Spleen (tissue), 7 donors: ENCODE measurements at regions not wholly inside any gene's neighbourhood (a gene's known extent, or its start where the extent isn't known, plus 50 kb on each side); places are given as distances from the start of the nearest gene placed in this dataset.
"Not testable (repeated sequence)": the region's sequence is repeated elsewhere in the genome, so short reads cannot be mapped to it uniquely, and the experiment has no call there.

Source experiments
- CTCF ChIP-seq, 11 experiments: fragments of 200-600 bp in 7 of 11; fragments of 450-650 bp in 4 of 11; sonication (generic) in 4 of 11; IDR thresholded peaks in 8 of 11; conservative IDR thresholded peaks in 3 of 11; 1 replicate in 7 of 11; 2 replicates in 4 of 11; pipeline versions ENCODE4 v1.4.0 to v1.8.0; 2016 to 2021; ENCODE audit warnings: antibody characterized with exemption in 11 of 11, inconsistent platforms in 4 of 11, mild to moderate bottlenecking in 1 of 11
- POLR2A ChIP-seq, 3 donors: fragments of 450-650 bp; IDR thresholded peaks; one replicate each; pipeline ENCODE4 v1.5.1; 2017; ENCODE audit warnings: antibody characterized with exemption in 3 of 3, mild to moderate bottlenecking in 1 of 3
- donor health status: DM: no; HTN: no; CAD: no; lungs with moderate emphysema.
- donor health status: DM: no; HTN: no; CAD: no.
- donor health status: DM: no; HTN: no; CAD: no.

GRCh38 chr10:46845194-46845593 is 66.0 kb upstream of the PTPN20 start:
- TF ChIP-seq POLR2A (IDR thresholded peaks at IDR 0.05); CTCF (IDR thresholded peaks at IDR 0.05 in 8 of 11, conservative IDR thresholded peaks at IDR 0.05 in 3 of 11): not testable (repeated sequence)
